ENCODE measurements at regions not wholly inside any gene's neighbourhood (a gene's known extent, or its start where the extent isn't known, plus 50 kb on each side); places are given as distances from the start of the nearest gene placed in this dataset.
A peak's percentile ranks its signal among the peaks of the same experiment; 100 is the strongest.

GRCh38 chr13:73671732-73672131 is 462.5 kb downstream of the KLF12 start:
- no peak for DNase-seq
- no peak for TF ChIP-seq CTCF (IDR thresholded peaks at IDR 0.05)
- no peak for ATAC-seq
- H3K36me3 ChIP-seq: no peaks in the 10 kb centered on the region
- no peaks in the 10 kb centered on the region for H3K4me1 ChIP-seq
- H3K27ac ChIP-seq: no peak overlapping the region
- intact Hi-C loops (cut with DNase I): no loop called here
- no peaks in the 10 kb centered on the region for H3K9me3 ChIP-seq
- H3K27me3 ChIP-seq: no peaks in the 10 kb centered on the region
- H3K4me3 ChIP-seq: no peak overlapping the region

GRCh38 chr13:73671011-73671410 is 463.2 kb downstream of the KLF12 start:
- Histone ChIP-seq H3K4me1 (no peaks in the 10 kb centered on the region), H3K27me3 (no peaks in the 10 kb centered on the region), H3K9me3 (no peaks in the 10 kb centered on the region), H3K36me3 (no peaks in the 10 kb centered on the region), H3K27ac (no peak overlapping the region), H3K4me3 (no peak overlapping the region)
- no peak for TF ChIP-seq CTCF (IDR thresholded peaks at IDR 0.05)
- intact Hi-C loops (cut with DNase I): no loop called here
- ATAC-seq (no peak), DNase-seq (no peak)

- intact Hi-C loops (cut with DNase I): no loop called here
- no peaks in the 10 kb centered on the region for H3K36me3 ChIP-seq
- H3K4me1 ChIP-seq: no peaks in the 10 kb centered on the region
- DNase-seq (no peak), ATAC-seq (peak; percentile 43)
- no peaks in the 10 kb centered on the region for H3K27me3 ChIP-seq
- TF ChIP-seq CTCF (IDR thresholded peaks at IDR 0.05): no peak
- H3K9me3 ChIP-seq: no peaks in the 10 kb centered on the region
- H3K27ac ChIP-seq: no peak overlapping the region
- H3K4me3 ChIP-seq: no peak overlapping the region
Measured at GRCh38 chr13:73667756-73668155, 466.4 kb downstream of the KLF12 start.

- DNase-seq: no peak
- no peak overlapping the region for H3K27ac ChIP-seq
- ATAC-seq: no peak
- H3K4me1 ChIP-seq: no peaks in the 10 kb centered on the region
- intact Hi-C loops (cut with DNase I): no loop called here
- H3K4me3 ChIP-seq: no peak overlapping the region
- no peaks in the 10 kb centered on the region for H3K27me3 ChIP-seq
- no peaks in the 10 kb centered on the region for H3K9me3 ChIP-seq
- TF ChIP-seq CTCF (IDR thresholded peaks at IDR 0.05): no peak
- H3K36me3 ChIP-seq: no peaks in the 10 kb centered on the region
Measured at GRCh38 chr13:73665261-73665660, 468.9 kb downstream of the KLF12 start.

- TF ChIP-seq CTCF (IDR thresholded peaks at IDR 0.05): no peak
- Histone ChIP-seq H3K4me1 (no peaks in the 10 kb centered on the region), H3K4me3 (no peak overlapping the region), H3K27ac (no peak overlapping the region), H3K36me3 (no peaks in the 10 kb centered on the region), H3K27me3 (no peaks in the 10 kb centered on the region), H3K9me3 (no peaks in the 10 kb centered on the region)
- DNase-seq: no peak
- ATAC-seq: no peak
- intact Hi-C loops (cut with DNase I): no loop called here
Measured at GRCh38 chr13:73664851-73665250, 469.4 kb downstream of the KLF12 start.

- intact Hi-C loops (cut with DNase I): no loop called here
- no peak for TF ChIP-seq CTCF (IDR thresholded peaks at IDR 0.05)
- Histone ChIP-seq H3K4me1 (no peaks in the 10 kb centered on the region), H3K27me3 (no peaks in the 10 kb centered on the region), H3K9me3 (no peaks in the 10 kb centered on the region), H3K4me3 (no peak overlapping the region), H3K36me3 (no peaks in the 10 kb centered on the region), H3K27ac (no peak overlapping the region)
- ATAC-seq (no peak), DNase-seq (no peak)
Measured at GRCh38 chr13:73662833-73663232, 471.4 kb downstream of the KLF12 start.

Data from upper lobe of right lung (tissue), 1 donor.